ENCODE measurements at regions not wholly inside any gene's neighbourhood (a gene's known extent, or its start where the extent isn't known, plus 50 kb on each side); places are given as distances from the start of the nearest gene placed in this dataset.

DNA sequence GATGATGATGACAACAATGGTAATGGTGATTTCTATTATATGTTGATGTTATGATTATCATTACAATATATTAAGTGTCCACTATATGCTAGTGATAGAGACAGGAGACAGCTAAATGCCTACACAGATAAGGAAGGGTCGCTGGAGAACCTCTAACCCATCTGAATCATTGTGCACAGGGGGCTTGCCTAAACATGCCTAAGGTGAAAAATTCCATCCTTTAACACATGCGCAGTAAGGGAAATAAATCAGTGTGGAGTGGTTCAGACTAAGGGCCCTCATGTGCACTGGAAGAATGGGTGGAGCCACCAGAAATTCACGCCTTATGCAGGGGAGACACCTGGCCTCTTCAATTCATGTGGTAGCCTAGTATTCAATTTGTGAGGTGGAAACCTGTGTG lies 120.4 kb downstream of the TPBG start:
- no peak overlapping the region for H3K4me3 ChIP-seq (ENCODE audit: control insufficient read depth in 2 of 3, extremely low read depth in 1 of 3, insufficient read depth in 2 of 3, low read depth in 1 of 3, low read length in 3 of 3)
- FAIRE-seq (no peak), DNase-seq (ENCODE audit: low read depth, low spot score) (peak; percentile 15)
- peak overlapping the region; percentile 4 for H2AFZ ChIP-seq (ENCODE audit: control insufficient read depth, low read length)
- dilution Hi-C loops (cut with MboI; ENCODE audit: extremely low pct_ligation_motif_present, low sequenced_read_pairs): no loop called here
- H4K20me1 ChIP-seq (ENCODE audit: control insufficient read depth, extremely low read depth, insufficient read depth, low read length): no peaks in the 10 kb centered on the region
- peaks cover 8% of the 10 kb centered on the region for H3K4me1 ChIP-seq (ENCODE audit: control insufficient read depth, extremely low read depth, insufficient read depth, low read length)
- no peak overlapping the region for H3K4me2 ChIP-seq (ENCODE audit: control insufficient read depth, extremely low read depth, insufficient read depth, low read depth, low read length)
- H3K27me3 ChIP-seq (ENCODE audit: control insufficient read depth, extremely low read depth, insufficient read depth, low read length): no peaks in the 10 kb centered on the region
- peaks cover 2% of the 10 kb centered on the region for H3K9me3 ChIP-seq (ENCODE audit: control insufficient read depth, low read depth, low read length)
- TF ChIP-seq, protein P1, sequence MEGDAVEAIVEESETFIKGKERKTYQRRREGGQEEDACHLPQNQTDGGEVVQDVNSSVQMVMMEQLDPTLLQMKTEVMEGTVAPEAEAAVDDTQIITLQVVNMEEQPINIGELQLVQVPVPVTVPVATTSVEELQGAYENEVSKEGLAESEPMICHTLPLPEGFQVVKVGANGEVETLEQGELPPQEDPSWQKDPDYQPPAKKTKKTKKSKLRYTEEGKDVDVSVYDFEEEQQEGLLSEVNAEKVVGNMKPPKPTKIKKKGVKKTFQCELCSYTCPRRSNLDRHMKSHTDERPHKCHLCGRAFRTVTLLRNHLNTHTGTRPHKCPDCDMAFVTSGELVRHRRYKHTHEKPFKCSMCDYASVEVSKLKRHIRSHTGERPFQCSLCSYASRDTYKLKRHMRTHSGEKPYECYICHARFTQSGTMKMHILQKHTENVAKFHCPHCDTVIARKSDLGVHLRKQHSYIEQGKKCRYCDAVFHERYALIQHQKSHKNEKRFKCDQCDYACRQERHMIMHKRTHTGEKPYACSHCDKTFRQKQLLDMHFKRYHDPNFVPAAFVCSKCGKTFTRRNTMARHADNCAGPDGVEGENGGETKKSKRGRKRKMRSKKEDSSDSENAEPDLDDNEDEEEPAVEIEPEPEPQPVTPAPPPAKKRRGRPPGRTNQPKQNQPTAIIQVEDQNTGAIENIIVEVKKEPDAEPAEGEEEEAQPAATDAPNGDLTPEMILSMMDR (optimal IDR thresholded peaks at IDR 0.05 in 1 of 3, IDR thresholded peaks at IDR 0.05 in 1 of 3, conservative IDR thresholded peaks at IDR 0.05 in 1 of 3; ENCODE audit: extremely low read depth in 1 of 3, insufficient read depth in 2 of 3, low read length in 3 of 3): no peak
- TF ChIP-seq EZH2 (IDR thresholded peaks at IDR 0.05; ENCODE audit: low read length): no peak
- H3K79me2 ChIP-seq (ENCODE audit: control insufficient read depth, insufficient read depth, low read length): no peaks in the 10 kb centered on the region
- H3K27ac ChIP-seq (ENCODE audit: control insufficient read depth, insufficient read depth, low read length): no peak overlapping the region
- no peaks in the 10 kb centered on the region for H3K36me3 ChIP-seq (ENCODE audit: control insufficient read depth in 2 of 2, extremely low read depth in 1 of 2, insufficient read depth in 2 of 2, low read length in 2 of 2)
- no peak overlapping the region for H3K9ac ChIP-seq (ENCODE audit: control insufficient read depth, extremely low read depth, insufficient read depth, low read length)
- H3K9me1 ChIP-seq (ENCODE audit: control insufficient read depth, extremely low read depth, insufficient read depth, low read length): no peaks in the 10 kb centered on the region

- Histone ChIP-seq H3K4me2 (ENCODE audit: control insufficient read depth, extremely low read depth, insufficient read depth, low read depth, low read length) (no peak overlapping the region), H2AFZ (ENCODE audit: control insufficient read depth, low read length) (no peak overlapping the region), H3K9ac (ENCODE audit: control insufficient read depth, extremely low read depth, insufficient read depth, low read length) (no peak overlapping the region), H3K36me3 (ENCODE audit: control insufficient read depth in 2 of 2, extremely low read depth in 1 of 2, insufficient read depth in 2 of 2, low read length in 2 of 2) (no peaks in the 10 kb centered on the region), H3K4me3 (ENCODE audit: control insufficient read depth in 2 of 3, extremely low read depth in 1 of 3, insufficient read depth in 2 of 3, low read depth in 1 of 3, low read length in 3 of 3) (no peak overlapping the region), H3K9me3 (ENCODE audit: control insufficient read depth, low read depth, low read length) (peaks cover 4% of the 10 kb centered on the region), H3K27me3 (ENCODE audit: control insufficient read depth, extremely low read depth, insufficient read depth, low read length) (no peaks in the 10 kb centered on the region), H3K9me1 (ENCODE audit: control insufficient read depth, extremely low read depth, insufficient read depth, low read length) (no peaks in the 10 kb centered on the region), H3K79me2 (ENCODE audit: control insufficient read depth, insufficient read depth, low read length) (no peaks in the 10 kb centered on the region), H3K4me1 (ENCODE audit: control insufficient read depth, extremely low read depth, insufficient read depth, low read length) (peaks cover 8% of the 10 kb centered on the region), H4K20me1 (ENCODE audit: control insufficient read depth, extremely low read depth, insufficient read depth, low read length) (no peaks in the 10 kb centered on the region), H3K27ac (ENCODE audit: control insufficient read depth, insufficient read depth, low read length) (no peak overlapping the region)
- DNase-seq (ENCODE audit: low read depth, low spot score): no peak
- no peak for FAIRE-seq
- dilution Hi-C loops (cut with MboI; ENCODE audit: extremely low pct_ligation_motif_present, low sequenced_read_pairs): no loop called here
- TF ChIP-seq EZH2 (IDR thresholded peaks at IDR 0.05; ENCODE audit: low read length): no peak
- TF ChIP-seq, protein P1 (optimal IDR thresholded peaks at IDR 0.05 in 1 of 3, IDR thresholded peaks at IDR 0.05 in 1 of 3, conservative IDR thresholded peaks at IDR 0.05 in 1 of 3; ENCODE audit: extremely low read depth in 1 of 3, insufficient read depth in 2 of 3, low read length in 3 of 3): no peak
These were observed 121.4 kb downstream of the TPBG start for GRCh38 chr6:82484737-82485626.

Measured in keratinocyte (primary cell).